ENCODE measurements at regions not wholly inside any gene's neighbourhood (a gene's known extent, or its start where the extent isn't known, plus 50 kb on each side); places are given as distances from the start of the nearest gene placed in this dataset.

GRCh38 chr12:124458220-124458991 lies 109.0 kb downstream of the NCOR2 start:
- peaks cover 42 to 72% (median 61%) of the 10 kb centered on the region in 6 donors for H3K4me1 ChIP-seq
- H3K27me3 ChIP-seq (replicated peaks in 1 of 7), result no peaks in the 10 kb centered on the region
- peaks cover 0 to 67% (median 12%) of the 10 kb centered on the region in 6 donors for H3K36me3 ChIP-seq
- H3K9me3 ChIP-seq, result no peaks in the 10 kb centered on the region
- H3K27ac ChIP-seq, result peak overlapping the region in 7 of 8 donors; percentile 72 to 90 (median 88)
- no peak overlapping the region for H3K4me3 ChIP-seq
- intact Hi-C loops (cut with DNase I; ENCODE audit: low total_unique reads), result no loop called here
- TF ChIP-seq, protein P1, sequence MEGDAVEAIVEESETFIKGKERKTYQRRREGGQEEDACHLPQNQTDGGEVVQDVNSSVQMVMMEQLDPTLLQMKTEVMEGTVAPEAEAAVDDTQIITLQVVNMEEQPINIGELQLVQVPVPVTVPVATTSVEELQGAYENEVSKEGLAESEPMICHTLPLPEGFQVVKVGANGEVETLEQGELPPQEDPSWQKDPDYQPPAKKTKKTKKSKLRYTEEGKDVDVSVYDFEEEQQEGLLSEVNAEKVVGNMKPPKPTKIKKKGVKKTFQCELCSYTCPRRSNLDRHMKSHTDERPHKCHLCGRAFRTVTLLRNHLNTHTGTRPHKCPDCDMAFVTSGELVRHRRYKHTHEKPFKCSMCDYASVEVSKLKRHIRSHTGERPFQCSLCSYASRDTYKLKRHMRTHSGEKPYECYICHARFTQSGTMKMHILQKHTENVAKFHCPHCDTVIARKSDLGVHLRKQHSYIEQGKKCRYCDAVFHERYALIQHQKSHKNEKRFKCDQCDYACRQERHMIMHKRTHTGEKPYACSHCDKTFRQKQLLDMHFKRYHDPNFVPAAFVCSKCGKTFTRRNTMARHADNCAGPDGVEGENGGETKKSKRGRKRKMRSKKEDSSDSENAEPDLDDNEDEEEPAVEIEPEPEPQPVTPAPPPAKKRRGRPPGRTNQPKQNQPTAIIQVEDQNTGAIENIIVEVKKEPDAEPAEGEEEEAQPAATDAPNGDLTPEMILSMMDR (IDR thresholded peaks at IDR 0.05 in 8 of 11, conservative IDR thresholded peaks at IDR 0.05 in 3 of 11), result no peak
- TF ChIP-seq POLR2AphosphoS5 (IDR thresholded peaks at IDR 0.05) (no peak), POLR2A (IDR thresholded peaks at IDR 0.05) (no peak)
- 81 to 88% (median 86%) methylated on average over 19 to 20 of the region's 20 CpGs for WGBS, 5 donors
- peak; percentile 72 for DNase-seq

DNA sequence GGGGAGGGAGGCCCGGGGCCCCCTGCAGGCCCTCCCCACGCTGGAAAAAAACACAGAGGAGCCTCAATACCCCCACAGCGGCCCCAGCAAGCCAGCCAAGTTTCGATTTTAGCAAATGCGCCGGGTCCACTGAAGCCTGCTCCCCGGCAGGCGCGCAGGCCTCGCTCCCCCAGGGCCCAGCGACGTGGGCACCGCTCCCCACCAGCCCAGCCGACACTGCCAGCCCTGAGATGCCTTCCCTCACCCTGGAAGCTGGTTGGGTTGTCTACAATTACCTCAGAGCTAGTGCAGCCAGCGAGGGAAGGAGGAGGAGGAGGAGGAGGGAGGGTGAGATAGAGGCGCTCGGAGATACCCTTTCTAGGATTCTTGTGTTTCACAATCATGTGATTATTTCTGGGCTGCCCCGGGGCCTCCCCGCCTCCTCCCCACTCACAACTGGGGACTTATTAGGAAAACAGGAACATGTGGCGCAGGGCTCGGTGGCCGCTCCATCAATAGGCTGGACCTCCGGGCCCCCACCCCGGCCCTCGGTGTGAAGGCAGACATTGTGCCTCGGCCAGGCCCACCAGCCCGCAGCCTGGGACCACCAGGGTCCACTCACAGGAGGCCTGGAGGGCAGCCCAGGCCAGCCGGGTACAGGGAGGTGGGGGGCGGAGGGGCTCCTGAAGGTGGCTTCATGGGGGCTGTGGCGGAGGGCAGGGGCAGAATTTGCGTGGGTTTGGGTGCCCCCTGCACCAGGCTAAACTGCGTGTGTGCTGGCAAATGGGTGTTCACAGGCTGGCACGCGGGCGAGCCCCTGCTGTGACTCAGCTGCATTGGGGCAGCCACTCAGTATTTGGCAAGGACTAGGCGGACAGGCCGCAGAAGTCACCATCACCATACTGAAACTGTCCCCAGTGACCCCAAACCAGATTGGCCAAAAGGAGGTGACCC lies 109.9 kb downstream of the NCOR2 start:
- intact Hi-C loops (cut with DNase I; ENCODE audit: low total_unique reads), result no loop called here
- WGBS, 5 donors, result 17 to 27% (median 23%) methylated on average over 15 to 37 of the region's 37 CpGs
- peak; percentile 86 for DNase-seq
- Histone ChIP-seq H3K27me3 (replicated peaks in 1 of 7) (no peaks in the 10 kb centered on the region), H3K4me1 (peaks cover 51 to 80% (median 67%) of the 10 kb centered on the region in 6 donors), H3K27ac (peak overlapping the region; percentile 72 to 90 (median 85)), H3K9me3 (no peaks in the 10 kb centered on the region), H3K4me3 (peak overlapping the region; percentile 21 to 64 (median 40)), H3K36me3 (peaks cover 0 to 59% (median 8%) of the 10 kb centered on the region in 6 donors)
- TF ChIP-seq POLR2AphosphoS5 (IDR thresholded peaks at IDR 0.05) (peak; percentile 41 to 72 (median 44)), POLR2A (IDR thresholded peaks at IDR 0.05) (no peak)

DNA sequence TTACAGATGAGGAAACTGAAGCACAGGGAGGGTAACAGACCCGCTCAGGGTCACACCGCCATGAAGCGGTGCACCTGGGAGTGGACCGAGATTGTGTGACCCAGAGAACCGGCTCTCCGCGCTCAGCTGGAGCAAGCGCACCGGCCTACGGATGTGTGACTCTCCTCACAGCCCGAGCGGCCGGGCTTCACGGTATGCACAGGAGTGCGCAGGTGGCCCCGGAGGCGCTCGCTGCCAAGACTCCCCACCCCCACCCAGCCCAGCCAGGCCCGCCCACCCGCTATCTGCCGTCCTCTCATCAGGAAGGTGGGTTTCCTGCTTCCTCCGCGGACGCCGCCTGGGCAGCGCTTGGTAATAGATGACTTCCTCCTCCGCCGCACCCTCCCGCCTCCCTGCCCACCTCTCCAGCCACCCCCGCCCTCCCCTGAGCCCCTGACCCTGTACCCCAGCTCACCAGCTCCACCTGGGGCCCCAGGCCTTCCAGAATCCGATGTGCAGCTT lies 110.7 kb downstream of the NCOR2 start:
- H3K4me3 ChIP-seq, result peak overlapping the region; percentile 21 to 64 (median 40)
- H3K27ac ChIP-seq, result peak overlapping the region in 7 of 8 donors; percentile 76 to 90 (median 88)
- intact Hi-C loops (cut with DNase I; ENCODE audit: low total_unique reads), result no loop called here
- peaks cover 58 to 88% (median 75%) of the 10 kb centered on the region in 6 donors for H3K4me1 ChIP-seq
- no peaks in the 10 kb centered on the region for H3K9me3 ChIP-seq
- H3K27me3 ChIP-seq (replicated peaks in 1 of 7), result no peaks in the 10 kb centered on the region
- peaks cover 0 to 50% (median 8%) of the 10 kb centered on the region in 6 donors for H3K36me3 ChIP-seq
- TF ChIP-seq POLR2AphosphoS5 (IDR thresholded peaks at IDR 0.05) (peak in 1 of 3 donors; percentile 59), POLR2A (IDR thresholded peaks at IDR 0.05) (no peak)
- WGBS, 5 donors, result 19 to 31% (median 22%) methylated on average over 29 to 31 of the region's 31 CpGs
- peak; percentile 93 for DNase-seq

GRCh38 chr12:124456133-124456651 lies 111.2 kb downstream of the NCOR2 start:
- TF ChIP-seq POLR2AphosphoS5 (IDR thresholded peaks at IDR 0.05) (peak in 1 of 3 donors; percentile 25), POLR2A (IDR thresholded peaks at IDR 0.05) (no peak)
- H3K36me3 ChIP-seq, result peaks cover 0 to 48% (median 8%) of the 10 kb centered on the region in 6 donors
- 94 to 99% (median 95%) methylated on average over 10 to 12 of the region's 12 CpGs for WGBS, 5 donors
- no peaks in the 10 kb centered on the region for H3K27me3 ChIP-seq (replicated peaks in 1 of 7)
- H3K27ac ChIP-seq, result peak overlapping the region in 7 of 8 donors; percentile 76 to 90 (median 88)
- H3K9me3 ChIP-seq, result no peaks in the 10 kb centered on the region
- intact Hi-C loops (cut with DNase I; ENCODE audit: low total_unique reads), result no loop called here
- DNase-seq, result no peak
- peaks cover 58 to 92% (median 80%) of the 10 kb centered on the region in 6 donors for H3K4me1 ChIP-seq
- H3K4me3 ChIP-seq, result peak overlapping the region in 4 of 8 donors; percentile 39 to 64 (median 42)

- Histone ChIP-seq H3K9me3 (no peaks in the 10 kb centered on the region), H3K27ac (peak overlapping the region in 5 of 8 donors; percentile 2 to 90 (median 88)), H3K27me3 (replicated peaks in 1 of 7) (no peaks in the 10 kb centered on the region), H3K4me1 (peaks cover 58 to 92% (median 85%) of the 10 kb centered on the region in 6 donors), H3K4me3 (no peak overlapping the region), H3K36me3 (peaks cover 0 to 48% (median 7%) of the 10 kb centered on the region in 6 donors)
- WGBS, 5 donors, result 64 to 88% (median 85%) methylated on average over 3 to 9 of the region's 9 CpGs
- no peak for DNase-seq
- intact Hi-C loops (cut with DNase I; ENCODE audit: low total_unique reads), result no loop called here
- TF ChIP-seq POLR2A (IDR thresholded peaks at IDR 0.05) (no peak), POLR2AphosphoS5 (IDR thresholded peaks at IDR 0.05) (peak in 1 of 3 donors; percentile 20)
Observed at GRCh38 chr12:124455336-124455735, 112.1 kb downstream of the NCOR2 start.
